DND-41 (cell line): ENCODE measurements at regions not wholly inside any gene's neighbourhood (a gene's known extent, or its start where the extent isn't known, plus 50 kb on each side); places are given as distances from the start of the nearest gene placed in this dataset.

Experiments used
- CTCF ChIP-seq: IDR thresholded peaks from 2 replicates; pipeline ENCODE4 v1.5.1; 2012; ENCODE audit warnings: borderline replicate concordance, low read length, moderate library complexity, mild to moderate bottlenecking; ENCODE audit not compliant: poor library complexity, severe bottlenecking; ENCODE audit errors: extremely low read depth
- EZH2 ChIP-seq: IDR thresholded peaks from 3 replicates; pipeline ENCODE4 v1.6.1; 2012; ENCODE audit warnings: borderline replicate concordance, low read depth, mild to moderate bottlenecking, moderate library complexity, low read length, inconsistent platforms; ENCODE audit not compliant: severe bottlenecking

- TF ChIP-seq CTCF (no peak), EZH2 (no peak)
Measured at GRCh38 chr11:90775567-90776165, 552.8 kb upstream of the CHORDC1 start.
